ENCODE measurements at regions not wholly inside any gene's neighbourhood (a gene's known extent, or its start where the extent isn't known, plus 50 kb on each side); places are given as distances from the start of the nearest gene placed in this dataset.

- no peak overlapping the region for H3K4me2 ChIP-seq (ENCODE audit: insufficient read depth, low read length)
- dilution Hi-C loops (cut with MboI; ENCODE audit: extremely low pct_ligation_motif_present, low sequenced_read_pairs) (no loop called here), intact Hi-C loops (cut with micrococcal nuclease) (no loop called here)
- no peaks in the 10 kb centered on the region for H3K9me1 ChIP-seq (replicated peaks; ENCODE audit: control insufficient read depth, extremely low read depth, insufficient read depth, low read length)
- no peaks in the 10 kb centered on the region for H3K79me2 ChIP-seq (ENCODE audit: control insufficient read depth, insufficient read depth, low read length)
- H3K9me3 ChIP-seq (replicated peaks; ENCODE audit: control insufficient read depth, insufficient read depth, low read length), result no peaks in the 10 kb centered on the region
- no peaks in the 10 kb centered on the region for H3K4me1 ChIP-seq (ENCODE audit: control insufficient read depth, extremely low read depth, insufficient read depth, low read length)
- no peak overlapping the region for H2AFZ ChIP-seq (ENCODE audit: low read depth, low read length)
- no peak overlapping the region for H3K4me3 ChIP-seq (replicated peaks in 1 of 3; ENCODE audit: insufficient read depth in 1 of 3, low read depth in 1 of 3, low read length in 3 of 3)
- H3K27me3 ChIP-seq (ENCODE audit: control insufficient read depth in 2 of 2, insufficient read depth in 2 of 2, low read length in 2 of 2), result no peaks in the 10 kb centered on the region
- DNase-seq (ENCODE audit: low read depth, low spot score) (no peak), FAIRE-seq (no peak)
- CTCF ChIA-PET, result no interaction called here
- no peak overlapping the region for H3K9ac ChIP-seq (replicated peaks; ENCODE audit: extremely low read depth, insufficient read depth, low read length)
- H4K20me1 ChIP-seq (replicated peaks; ENCODE audit: control insufficient read depth, extremely low read depth, insufficient read depth, low read length), result no peaks in the 10 kb centered on the region
- BruUV-seq (replicated peaks), result no TSS peak
- no peaks in the 10 kb centered on the region for H3K36me3 ChIP-seq (ENCODE audit: control insufficient read depth in 2 of 2, extremely low read depth in 1 of 2, insufficient read depth in 2 of 2, low read length in 2 of 2)
- no peak overlapping the region for H3K27ac ChIP-seq (ENCODE audit: insufficient read depth, low read depth, low read length)
- POLR2A ChIA-PET, result no interaction called here
- no peak for TF ChIP-seq GATA2 (IDR thresholded peaks at IDR 0.05; ENCODE audit: insufficient read depth, insufficient read length, low read depth, low read length)
- TF ChIP-seq EZH2 (IDR thresholded peaks at IDR 0.05; ENCODE audit: borderline replicate concordance, low read depth, low read length, severe bottlenecking), result no peak
- no peak for TF ChIP-seq CTCF (IDR thresholded peaks at IDR 0.05; ENCODE audit: extremely low read depth in 1 of 2, insufficient read depth in 1 of 2, low read depth in 1 of 2, low read length in 2 of 2)
- TF ChIP-seq JUN (IDR thresholded peaks at IDR 0.05; ENCODE audit: borderline replicate concordance, insufficient read depth, insufficient read length, low read depth), result no peak
- no peak for TF ChIP-seq MAX (IDR thresholded peaks at IDR 0.05; ENCODE audit: insufficient read depth, insufficient read length)
- no peak for TF ChIP-seq FOS (IDR thresholded peaks at IDR 0.05; ENCODE audit: borderline replicate concordance, insufficient read depth, low read length)
- no peak for TF ChIP-seq MYC (IDR thresholded peaks at IDR 0.05; ENCODE audit: low read depth, low read length)
- no peak for TF ChIP-seq POLR2AphosphoS5 (IDR thresholded peaks at IDR 0.05; ENCODE audit: insufficient read depth, low read depth, low read length)
- no peak for TF ChIP-seq POLR2A (IDR thresholded peaks at IDR 0.05; ENCODE audit: low read depth, low read length)
These were observed 176.7 kb upstream of the PRDM9 start for GRCh38 chr5:23330726-23331125.
